ENCODE measurements at regions not wholly inside any gene's neighbourhood (a gene's known extent, or its start where the extent isn't known, plus 50 kb on each side); places are given as distances from the start of the nearest gene placed in this dataset.
"Not testable (repeated sequence)": the region's sequence is repeated elsewhere in the genome, so short reads cannot be mapped to it uniquely, and the experiment has no call there.

GRCh38 chr20:54725266-54725665, 249.9 kb downstream of the DOK5 start:
- not testable (repeated sequence) for TF ChIP-seq CTCF, EP300, POLR2A (IDR thresholded peaks at IDR 0.05)
